Fibroblast of skin of left biceps (primary cell): ENCODE measurements at regions not wholly inside any gene's neighbourhood (a gene's known extent, or its start where the extent isn't known, plus 50 kb on each side); places are given as distances from the start of the nearest gene placed in this dataset.
A peak's percentile ranks its signal among the peaks of the same experiment; 100 is the strongest.

Source experiments
- DNase-seq, 2 experiments: peaks; one replicate each; pipeline ENCODE4 v3.0.0-alpha.2; 2013; ENCODE audit warnings: low read depth in 2 of 2

DNA sequence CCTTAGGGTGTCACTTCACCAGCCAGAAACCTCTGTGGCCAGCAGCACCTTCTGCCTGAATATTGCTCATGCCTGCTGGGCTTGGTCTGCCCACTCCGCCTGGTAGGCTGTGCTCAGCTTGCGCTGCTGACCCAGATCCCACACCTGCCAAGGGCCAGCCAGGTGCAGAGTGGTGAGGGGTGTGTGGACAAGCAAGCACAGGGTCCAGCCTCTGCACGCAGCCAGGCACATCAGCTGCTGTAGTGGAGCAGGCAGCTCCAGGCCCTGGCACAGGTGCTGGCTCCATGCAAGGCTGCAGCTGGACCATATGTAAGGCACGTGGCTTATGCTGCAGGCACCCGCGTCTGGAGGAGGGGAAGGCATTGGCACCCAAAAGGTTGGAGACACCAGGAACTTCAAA lies 567.4 kb downstream of the INHBA start:
- DNase-seq = no peak

GRCh38 chr7:41134300-41135255 lies 568.3 kb downstream of the INHBA start:
- peak in 1 of 2 experiments; percentile 6 for DNase-seq

DNA sequence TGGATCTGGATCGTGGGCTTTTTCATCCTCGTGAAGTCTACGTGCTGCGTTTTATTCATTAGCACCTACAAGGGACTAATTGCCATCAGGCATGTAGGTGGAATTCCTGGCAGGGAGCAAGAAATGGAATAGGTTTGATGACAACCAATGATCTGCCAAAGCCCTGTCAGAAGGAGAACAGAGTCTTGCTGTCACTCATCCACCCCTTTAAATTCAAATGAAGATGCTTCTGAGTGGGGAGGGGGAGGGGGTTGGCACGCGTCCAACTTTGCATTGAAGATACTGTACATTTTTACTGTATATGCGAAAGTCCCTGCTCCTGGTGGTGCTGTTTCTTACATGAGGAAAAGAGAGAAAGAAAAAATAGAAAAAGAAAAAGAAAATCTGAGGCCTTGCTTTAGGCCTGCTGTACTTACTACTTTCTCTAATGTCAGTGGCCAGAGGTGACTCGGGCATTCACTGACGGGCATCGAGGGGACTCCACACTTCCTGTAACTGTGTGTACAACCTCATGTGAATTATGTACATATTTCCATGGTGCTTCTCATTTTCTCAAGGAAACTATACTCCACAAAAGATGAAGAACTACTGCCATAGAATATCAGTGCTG lies 569.1 kb downstream of the INHBA start:
- DNase-seq = no peak

GRCh38 chr7:41131956-41132355 lies 570.9 kb downstream of the INHBA start:
- no peak for DNase-seq

DNA sequence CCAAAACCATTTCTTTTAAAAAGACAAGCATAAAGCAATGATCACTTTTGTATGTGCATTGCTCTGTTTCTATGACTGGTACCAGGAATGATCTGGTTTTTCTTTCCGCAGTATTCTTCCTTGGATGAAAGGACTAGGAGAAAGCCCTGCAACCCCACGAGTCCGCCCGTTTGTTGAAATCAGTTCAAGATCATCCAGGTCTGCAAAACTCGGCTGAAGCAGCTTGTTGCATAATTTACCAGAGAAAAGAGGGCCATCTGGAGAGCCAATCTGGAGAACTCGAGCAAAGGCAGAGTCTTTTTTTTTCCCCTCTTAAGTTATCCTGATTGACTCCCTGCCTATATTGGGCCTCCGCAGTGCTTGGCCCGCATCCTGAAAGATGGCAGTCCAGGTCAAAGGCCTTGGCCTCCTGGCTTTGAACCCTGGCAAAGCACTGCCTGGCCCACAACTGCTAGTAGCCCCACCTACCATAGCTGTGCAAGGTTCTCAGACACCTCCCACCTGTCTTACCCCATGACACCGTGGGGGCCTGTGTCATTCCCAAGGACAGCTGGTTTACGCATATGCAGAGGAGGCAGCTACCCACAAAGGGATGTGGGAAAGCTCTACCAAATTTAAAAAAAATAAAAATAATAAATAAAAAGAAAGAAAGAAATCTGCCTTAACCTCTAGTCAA lies 572.2 kb downstream of the INHBA start:
- no peak for DNase-seq

- DNase-seq = no peak
Measured at GRCh38 chr7:41130086-41130485, 572.8 kb downstream of the INHBA start.

DNA sequence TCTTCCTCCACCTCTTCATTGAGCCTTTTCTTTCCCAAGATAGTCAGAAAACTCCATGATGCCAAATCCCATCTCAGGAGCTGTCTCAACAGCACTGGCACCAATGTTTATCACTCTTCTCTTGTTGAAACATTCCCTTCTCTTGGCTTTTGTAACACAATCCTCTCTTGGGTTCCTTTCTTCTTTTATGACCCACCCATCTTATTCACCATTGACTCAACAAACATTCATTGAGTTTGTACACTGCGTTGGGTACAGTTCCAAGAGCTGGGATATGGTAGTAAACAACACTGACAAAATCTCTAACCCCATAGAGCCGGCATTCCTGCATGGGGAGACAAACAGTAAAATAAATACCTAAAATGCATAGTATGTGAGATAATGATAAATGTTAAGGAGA lies 577.5 kb downstream of the INHBA start:
- no peak for DNase-seq

DNA sequence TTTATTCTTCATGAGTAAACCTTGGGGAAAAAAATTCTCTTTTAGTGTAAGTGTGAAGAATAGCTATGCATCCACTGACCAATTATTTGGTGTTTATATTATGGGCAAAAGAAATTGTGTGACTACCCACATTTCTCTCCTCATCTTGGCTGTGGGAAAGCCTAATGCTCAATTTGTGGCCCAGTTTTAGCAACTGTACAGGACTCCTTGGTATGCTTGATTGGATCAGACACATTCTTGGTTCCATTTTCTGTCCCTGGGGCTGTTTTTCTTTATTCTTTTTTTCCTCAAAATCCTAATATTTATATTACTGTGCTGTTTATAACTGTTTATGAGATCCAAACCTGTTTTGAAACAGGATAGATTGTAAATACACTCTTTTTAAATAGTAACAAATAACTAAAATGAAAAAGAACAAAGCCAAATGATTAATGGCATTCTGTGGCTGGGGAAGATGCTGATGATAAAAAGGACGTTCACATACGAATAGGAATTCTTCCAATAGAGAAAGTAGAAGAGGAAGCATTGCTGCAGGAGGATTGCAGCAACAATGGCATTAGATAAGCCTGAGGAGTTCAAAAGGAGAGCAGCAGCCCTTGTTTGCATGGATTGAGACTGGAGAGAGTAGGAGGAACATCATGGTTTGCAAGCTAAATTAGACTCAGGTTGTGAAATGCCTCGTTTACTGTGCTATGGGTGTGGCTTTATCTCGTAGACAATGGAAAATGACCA lies 580.5 kb downstream of the INHBA start:
- DNase-seq = no peak

DNA sequence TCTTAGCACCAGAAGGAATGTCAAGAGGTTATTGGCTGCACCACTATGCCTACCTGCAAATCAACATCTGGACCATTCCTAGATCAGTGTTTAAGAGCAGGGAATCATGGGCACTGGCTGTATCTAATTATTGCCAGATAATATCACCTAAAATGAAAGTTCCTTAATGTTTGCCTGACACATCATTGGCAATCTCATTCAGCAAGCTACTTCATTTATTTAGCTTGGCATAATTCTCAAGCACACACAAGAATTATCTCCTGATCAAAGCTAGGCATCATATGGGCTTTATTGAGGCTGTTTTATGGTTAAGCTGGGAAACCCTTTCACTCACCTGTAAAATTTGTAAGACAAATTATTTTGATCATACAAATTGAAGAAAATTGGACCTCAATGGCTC lies 581.7 kb downstream of the INHBA start:
- DNase-seq = no peak

- no peak for DNase-seq
Measured at GRCh38 chr7:41118486-41118885, 584.4 kb downstream of the INHBA start.

DNA sequence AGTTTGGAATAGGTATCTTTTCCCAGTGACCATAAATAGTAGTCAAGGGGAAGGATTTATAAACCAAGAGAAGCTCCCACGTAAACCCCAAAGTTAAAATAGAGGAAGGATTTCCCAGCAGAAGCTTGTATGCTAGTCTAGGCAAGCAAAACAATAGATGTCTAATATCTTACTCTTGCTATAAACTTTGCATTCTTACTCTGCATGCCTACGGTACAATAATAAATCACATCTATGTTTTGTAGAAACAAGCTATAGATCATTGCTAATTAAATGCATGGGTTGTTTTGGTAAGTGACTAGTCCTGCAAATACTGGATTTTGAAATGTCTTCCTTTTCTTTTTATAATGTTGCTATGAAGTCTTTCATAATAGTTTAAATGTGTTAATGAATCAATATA lies 585.5 kb downstream of the INHBA start:
- no peak for DNase-seq

- no peak for DNase-seq
Measured at GRCh38 chr7:41116817-41117216, 586.1 kb downstream of the INHBA start.

- DNase-seq = no peak
Measured at GRCh38 chr7:41116337-41116736, 586.6 kb downstream of the INHBA start.

GRCh38 chr7:41114691-41115090 lies 588.2 kb downstream of the INHBA start:
- no peak for DNase-seq

- DNase-seq = no peak
Measured at GRCh38 chr7:41114131-41114530, 588.8 kb downstream of the INHBA start.

GRCh38 chr7:41113719-41114118 lies 589.2 kb downstream of the INHBA start:
- DNase-seq = no peak

GRCh38 chr7:41110186-41110585 lies 592.7 kb downstream of the INHBA start:
- peak in 1 of 2 experiments; percentile 42 for DNase-seq

GRCh38 chr7:41108821-41109220 lies 594.1 kb downstream of the INHBA start:
- DNase-seq = no peak

GRCh38 chr7:41107938-41108448 lies 594.9 kb downstream of the INHBA start:
- DNase-seq = no peak

- DNase-seq = no peak
Measured at GRCh38 chr7:41107330-41107937, 595.5 kb downstream of the INHBA start.

- peak; percentile 33 to 52 for DNase-seq
Measured at GRCh38 chr7:41104631-41105030, 598.3 kb downstream of the INHBA start.
